ENCODE measurements at regions not wholly inside any gene's neighbourhood (a gene's known extent, or its start where the extent isn't known, plus 50 kb on each side); places are given as distances from the start of the nearest gene placed in this dataset.
A peak's percentile ranks its signal among the peaks of the same experiment; 100 is the strongest.

DNA sequence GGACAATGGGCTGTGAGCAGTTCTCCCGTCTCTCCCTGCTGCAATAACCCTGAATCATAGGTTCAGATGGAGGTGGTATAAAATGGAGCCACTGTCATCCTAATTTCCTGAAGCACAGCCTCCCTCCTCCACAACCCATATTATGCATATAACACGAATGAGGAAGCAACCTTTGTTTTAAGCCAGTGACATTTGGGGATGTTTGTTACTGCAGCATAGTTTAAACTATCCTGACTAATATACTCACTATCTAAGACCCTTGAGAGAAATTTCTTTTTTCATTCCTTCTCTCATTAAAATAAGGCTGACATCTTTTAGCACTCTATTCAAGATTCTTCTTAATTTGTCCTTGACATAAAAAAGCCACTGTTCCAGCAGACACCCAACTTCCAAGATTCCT lies 413.4 kb downstream of the SOX9 start:
- no peak for DNase-seq

DNA sequence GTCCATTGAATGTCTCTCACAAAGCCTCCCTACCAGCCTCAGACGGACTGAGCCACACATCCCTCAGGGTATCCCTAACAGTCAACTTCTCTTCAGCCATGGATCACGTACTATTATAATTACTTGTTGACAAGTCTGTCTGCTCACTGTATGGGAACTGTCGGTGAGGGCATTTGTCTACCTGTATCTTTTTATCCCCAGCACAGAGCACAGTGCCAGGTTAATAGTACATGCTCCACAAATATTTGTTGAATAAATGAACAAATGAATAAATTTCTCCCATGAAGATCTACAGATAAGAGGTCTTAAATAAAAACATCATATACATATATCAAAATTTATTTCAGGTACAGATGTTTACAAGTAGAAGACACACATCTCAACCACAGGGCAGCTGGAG lies 414.0 kb downstream of the SOX9 start:
- no peak for DNase-seq

DNA sequence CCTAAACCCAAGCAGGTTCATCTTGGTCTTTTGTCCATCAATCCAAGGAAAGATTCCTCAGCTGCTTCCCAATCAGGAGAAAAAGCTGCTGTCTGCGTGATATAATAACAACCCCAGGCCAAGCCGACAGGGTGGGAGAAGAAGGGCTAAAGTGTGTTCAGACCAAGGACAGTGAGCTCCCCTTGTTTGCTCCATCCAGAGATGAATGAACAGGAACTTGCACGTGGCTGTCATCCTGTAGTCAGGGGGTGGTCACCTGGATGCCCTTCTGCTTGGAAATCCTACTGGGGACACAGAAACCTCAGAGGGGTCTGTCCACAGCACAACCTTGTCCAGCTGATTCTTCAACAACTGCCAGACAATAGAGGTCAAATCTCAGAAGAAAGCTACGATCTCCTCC lies 414.5 kb downstream of the SOX9 start:
- no peak for DNase-seq

DNA sequence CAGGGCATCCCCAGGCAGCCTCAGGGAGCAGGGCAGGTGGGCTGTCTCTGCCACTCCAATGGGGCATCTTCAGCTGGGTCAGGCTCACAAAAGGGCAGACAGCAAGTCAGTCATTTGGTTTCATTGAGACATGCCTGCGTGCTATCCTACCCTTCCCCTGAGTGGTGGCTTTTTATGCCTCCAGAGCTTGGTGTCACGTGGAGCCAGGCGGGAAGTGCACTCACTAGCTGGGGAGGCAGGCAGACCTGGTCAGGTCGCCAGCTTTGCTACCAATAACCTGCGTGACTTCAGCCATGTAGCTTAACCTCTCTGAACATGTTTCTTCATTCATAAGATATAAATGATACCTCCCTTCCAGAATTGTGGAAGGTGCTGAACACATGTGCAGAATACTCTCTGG lies 415.0 kb downstream of the SOX9 start:
- no peak for DNase-seq

DNA sequence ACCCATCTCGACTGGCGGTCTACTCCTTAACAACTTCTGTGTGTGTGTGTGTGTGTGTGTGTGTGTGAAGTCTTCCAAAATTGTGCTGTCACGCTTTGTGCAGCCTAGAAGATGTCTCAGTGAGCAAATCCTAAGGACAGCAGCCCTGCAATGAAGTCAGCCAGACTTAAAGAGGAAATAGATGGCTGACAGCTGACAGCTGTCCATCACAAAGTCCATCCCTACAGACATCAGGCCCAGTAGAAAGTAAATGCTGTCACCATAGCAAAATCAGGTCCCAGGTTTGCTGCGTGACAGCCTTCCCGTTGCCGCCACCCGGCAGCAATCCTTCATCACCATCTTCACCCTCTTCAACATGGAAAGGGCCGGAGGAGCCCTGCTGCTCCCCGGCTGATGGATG lies 416.0 kb downstream of the SOX9 start:
- no peak for DNase-seq

DNA sequence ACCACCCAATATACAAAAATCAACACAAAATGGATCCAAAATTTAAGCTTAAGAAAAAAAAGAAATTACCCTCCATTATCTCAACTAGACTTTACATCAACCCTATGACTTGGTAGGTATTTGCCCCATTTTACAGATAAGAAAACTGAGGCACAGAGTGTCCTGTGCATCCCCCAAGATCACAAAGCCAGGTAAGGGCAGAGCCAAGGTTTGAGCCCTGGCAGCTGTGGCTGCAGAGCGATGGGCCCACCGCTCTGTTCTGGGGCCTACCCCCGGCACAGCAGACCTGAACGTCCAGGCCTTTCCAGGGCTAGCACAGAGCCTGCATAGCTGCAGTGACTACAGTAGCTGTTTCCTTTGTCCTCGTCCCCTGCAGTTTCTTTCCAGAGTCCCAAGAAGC lies 417.6 kb downstream of the SOX9 start:
- DNase-seq = no peak

DNA sequence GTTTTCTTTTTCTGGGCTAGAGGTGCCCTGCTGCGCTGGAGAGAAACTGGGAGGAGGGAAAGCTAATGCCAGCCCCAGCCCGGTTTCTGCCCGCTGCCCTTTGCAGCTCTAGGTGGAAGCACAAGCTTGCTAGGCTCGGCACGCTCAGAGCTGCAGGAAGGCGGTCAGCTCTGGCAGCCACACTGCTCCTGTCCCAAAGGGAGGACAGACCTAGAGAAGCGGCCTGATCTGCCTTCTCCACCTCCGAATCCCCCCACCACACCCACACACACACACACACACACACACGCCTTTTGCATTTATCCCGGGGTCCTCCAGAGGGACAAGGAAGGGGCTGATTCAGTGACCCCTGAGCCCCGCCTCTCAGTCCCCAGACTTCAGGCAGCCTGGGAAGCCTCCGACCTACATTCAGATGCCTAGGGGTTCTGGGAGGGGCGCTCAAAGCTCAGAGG lies 418.1 kb downstream of the SOX9 start:
- no peak for DNase-seq

DNA sequence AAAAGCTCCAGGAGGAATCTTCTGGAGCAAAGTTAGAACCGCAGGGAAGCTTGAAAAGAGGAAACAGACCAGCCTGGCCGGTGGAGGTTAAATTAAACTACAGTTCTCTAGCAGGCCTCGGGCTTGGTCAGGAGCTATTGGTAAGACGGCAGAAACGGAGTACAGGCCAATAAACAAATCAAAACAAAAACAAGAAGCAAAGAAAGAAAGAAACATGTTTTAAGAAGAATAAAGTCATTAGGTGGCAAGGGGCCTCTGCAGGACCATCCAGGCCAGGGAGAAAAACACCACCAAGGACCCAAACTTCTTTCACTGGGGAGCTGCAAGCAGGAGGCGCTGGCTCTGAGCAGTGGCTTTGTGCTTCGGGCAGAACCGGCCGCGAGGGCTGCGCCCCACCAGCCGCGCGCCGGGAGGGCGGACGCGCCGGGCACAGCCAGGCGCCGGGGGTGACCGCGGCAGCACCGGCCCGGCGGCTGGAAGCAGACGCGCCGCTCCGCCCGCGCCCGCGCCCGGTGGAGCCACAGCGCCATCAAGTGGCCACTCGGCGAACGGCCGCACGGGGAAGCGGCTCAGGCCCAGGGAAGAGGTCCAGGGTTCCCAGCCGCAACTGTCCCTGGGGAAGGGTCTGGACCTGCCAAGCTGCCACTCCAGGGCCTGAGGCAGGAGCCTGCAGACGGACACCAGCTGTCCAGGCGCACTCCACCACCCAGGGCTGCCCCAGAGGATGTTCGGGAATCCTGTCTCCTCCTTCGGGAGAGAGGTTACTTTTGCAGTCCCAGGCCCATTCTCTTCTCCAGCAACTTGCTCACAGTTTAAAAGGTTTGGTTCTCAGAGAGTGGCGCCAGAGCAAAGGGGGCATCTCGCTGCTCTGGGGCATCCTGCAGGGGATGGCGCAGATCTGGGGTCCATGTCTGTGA lies 419.4 kb downstream of the SOX9 start:
- DNase-seq = peak; percentile 19 to 38

DNA sequence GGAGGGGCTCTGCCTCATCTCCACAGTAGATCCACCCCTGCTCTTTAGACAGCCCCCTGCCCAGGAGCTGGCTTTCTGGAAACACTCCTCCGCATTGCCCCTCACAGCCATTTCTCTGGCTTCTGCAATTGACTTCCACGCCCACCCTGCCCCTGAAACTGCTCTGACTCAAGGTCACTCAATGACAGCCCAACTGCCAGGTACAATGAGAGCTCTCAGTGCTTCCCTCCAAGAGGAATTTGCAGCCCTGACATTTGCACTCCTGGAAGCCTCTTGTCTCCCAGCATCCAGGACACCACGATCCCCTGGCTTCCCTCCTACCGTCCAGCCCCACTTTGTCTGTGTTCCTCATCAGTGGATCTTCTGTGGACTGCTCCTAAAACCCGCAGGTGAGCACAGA lies 421.5 kb downstream of the SOX9 start:
- no peak for DNase-seq

DNA sequence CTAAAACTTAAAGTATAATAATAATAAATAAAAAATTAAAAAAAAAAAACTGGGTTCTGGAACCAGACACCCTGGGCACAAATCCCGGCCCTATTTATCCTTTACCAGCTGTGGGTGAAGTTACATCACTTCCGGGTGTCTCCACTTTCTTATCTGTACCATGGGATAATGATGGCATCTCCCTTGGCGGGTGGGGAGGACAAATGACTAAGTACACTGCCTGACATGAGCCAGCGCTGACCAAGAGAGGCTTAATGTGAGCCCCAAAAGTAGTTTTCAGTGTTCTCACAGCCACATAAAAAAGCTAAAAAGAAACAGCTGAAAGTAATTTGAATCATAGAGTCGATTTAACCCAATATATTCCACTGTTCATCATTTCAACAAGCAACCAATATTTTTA lies 424.9 kb downstream of the SOX9 start:
- no peak for DNase-seq

DNA sequence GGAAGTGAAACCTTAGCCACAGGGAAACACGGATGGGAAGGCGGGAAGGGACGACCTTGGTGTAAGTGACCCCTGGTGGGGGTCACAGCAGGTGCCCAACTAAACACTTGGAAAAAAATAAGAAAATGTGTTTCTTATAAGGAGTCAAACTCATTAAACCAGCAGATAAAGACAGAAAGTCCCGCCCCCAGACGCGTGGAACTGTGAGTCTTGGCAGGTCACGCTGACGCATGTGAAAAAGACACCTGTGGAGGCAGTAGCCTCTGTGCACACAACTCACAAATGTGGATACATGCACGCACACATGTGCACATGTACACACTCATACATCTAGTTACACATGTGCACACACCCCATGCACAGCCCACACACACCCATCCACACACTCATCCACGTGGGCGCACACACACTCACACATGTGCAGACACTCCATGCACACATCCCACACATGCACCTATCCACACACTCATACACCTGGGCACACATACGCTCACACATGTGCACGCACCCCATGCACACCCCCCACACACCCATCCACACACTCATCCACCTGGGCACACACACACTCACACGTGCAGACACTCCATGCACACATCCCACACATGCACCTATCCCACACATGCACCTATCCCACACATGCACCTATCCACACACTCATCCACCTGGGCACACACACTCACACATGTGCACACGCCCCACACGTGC lies 432.4 kb downstream of the SOX9 start:
- no peak for DNase-seq

DNA sequence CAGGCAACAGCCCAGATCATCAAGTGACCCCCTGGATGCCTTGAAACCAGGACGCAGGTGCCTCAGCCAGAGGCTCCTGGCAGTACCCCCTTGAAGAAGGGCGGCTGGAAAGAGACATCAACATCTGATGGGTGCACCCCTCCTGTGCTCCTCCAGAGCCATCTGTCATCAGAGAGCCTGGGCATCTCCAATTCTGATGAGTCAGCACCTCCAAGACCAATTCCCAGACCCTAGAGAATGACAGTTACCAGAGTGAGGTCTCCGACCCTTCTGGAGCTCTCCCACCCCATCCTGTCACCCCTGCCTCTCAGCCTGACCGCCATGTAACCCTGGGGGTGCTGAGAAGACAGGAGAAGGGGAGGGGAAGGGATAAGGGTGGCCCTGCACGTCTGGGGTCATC lies 433.7 kb downstream of the SOX9 start:
- DNase-seq = no peak

DNA sequence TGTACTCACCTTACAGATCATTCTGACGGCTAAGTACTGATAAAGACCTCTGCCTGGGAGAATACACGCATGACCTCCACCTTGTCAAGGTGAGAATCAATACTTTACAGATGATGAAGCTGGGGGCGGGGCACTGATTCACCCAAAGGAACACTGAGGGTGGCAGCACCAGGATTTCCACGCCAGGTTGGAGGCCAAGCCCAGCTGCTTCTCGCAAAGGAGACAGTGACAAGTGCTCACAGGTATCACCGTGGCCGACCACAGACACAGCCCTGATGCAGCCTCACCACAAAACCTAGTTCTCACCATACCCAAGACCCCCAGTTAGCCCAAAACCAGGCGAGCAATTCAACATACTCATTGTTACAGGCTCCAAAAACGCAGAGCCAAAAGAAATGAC lies 434.2 kb downstream of the SOX9 start:
- no peak for DNase-seq

DNA sequence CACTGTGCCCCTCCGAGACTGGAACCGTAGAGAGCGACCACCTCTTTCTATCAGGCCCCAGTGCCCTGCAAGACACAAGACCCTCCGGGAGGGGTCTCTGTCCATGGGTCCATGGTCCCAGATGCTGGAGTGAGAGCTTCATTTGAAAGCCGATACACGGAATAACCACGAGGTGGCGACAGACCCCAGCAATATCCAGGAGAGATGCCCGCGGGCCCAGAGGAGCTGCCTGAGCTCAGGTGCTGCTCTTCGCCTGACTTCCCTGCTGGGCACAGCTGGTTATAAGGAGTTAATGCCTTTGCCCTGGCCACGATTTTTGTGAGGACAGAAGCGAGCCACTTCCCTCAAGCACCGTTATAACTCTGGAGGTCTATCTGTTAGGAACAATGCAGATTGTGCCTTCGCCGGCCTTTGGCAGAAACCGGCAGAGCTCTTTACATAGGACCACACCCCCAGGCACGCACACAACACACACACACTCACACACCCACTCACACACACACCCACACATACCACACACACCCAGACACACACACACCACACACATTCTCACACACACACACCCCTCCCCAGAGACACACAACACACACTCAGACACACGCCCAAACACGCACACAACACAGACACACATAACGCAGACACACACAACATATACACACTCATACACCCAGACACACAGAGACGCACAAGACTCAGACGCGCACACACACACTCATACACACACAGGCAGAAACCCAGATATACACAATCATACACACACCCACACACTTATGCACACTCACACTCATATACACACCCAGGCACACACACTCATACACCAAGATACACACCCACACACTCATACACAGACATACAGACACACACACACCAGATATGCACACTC lies 436.4 kb downstream of the SOX9 start:
- peak; percentile 40 to 42 for DNase-seq

DNA sequence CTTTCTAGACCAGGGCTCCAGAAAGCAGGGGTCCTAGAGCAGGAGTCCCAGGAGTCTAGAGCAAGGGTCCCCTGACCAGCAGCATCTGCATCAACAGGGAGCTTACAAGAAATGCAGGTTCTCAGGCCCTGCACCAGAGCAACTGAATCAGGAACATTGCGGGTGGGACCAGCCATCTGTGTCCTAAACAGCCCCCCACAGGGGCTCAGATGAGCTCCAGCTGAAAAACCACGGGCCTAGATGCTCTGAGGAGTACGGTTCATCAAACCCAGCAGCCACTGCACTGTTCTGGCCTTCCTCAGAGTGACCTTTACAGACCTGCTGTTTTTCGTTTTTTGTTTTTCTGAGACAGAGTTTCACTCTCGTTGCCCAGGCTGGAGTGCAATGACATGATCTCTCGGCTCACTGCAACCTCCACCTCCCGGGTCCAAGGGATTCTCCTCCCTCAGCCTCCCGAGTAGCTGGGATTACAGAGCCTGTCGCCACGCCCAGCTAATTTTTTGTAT lies 438.2 kb downstream of the SOX9 start:
- no peak for DNase-seq

DNA sequence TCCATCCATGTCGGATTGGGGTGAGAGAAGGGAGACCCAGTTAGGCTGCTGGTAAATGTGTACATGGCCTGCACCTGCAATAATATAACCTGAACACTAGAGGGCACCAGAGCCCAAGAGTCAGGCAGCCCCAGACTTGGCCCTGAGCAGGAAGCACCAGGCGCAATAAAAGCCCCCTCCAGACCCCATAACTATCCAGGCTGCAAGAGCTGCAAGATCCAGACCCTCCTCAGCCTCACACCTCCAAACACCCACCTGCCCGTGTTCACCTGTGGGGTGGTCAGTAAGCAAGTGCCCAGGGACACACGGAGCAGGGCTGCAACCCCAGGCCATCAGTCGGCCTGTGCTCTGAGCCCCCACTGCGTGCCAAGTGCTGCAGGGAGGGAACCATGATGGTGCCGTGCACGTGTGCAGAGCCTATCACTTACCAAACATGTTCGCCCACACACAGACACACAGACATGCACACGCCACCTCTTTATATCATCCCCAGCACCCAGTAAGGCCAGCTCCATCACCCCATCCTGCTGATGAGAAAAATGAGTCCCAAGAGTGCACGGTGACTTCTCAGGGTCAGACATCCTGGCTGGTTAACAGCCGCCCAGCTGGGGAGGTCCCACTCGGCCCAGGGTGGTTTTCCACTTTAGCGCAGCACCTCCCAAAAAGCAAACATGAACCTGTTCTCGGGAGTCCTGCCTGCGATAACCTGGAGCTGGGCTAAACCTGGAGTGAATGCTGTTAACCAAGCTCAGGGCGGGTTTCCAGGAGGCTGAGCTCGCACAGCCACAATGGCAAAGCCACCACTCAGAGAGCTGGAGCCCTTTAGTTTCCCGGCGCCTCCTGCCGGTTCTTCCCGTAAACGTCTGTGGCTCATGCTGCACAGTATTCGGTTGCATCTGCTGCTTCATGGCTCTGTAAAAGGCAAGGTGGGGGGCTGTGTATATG lies 439.8 kb downstream of the SOX9 start:
- peak; percentile 8 to 29 for DNase-seq

DNA sequence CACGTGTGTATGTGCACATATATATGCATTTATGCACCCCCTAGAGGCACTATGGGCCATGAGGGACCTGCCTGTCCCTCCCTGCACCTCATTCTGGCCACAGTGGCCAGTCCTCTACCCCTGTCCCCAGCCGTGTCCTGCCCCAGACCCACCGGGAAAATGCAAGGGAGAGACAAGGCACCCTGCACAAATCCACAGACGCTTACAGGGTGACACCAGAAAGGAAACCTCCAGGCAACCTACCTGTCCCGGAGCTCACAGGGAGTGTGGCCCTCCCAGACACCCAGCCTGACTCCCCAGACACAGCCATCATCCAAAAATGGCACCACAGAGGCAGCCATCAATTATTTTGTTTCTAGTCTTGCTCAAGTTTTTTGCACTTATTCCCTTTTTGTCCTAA lies 440.4 kb downstream of the SOX9 start:
- no peak for DNase-seq

DNA sequence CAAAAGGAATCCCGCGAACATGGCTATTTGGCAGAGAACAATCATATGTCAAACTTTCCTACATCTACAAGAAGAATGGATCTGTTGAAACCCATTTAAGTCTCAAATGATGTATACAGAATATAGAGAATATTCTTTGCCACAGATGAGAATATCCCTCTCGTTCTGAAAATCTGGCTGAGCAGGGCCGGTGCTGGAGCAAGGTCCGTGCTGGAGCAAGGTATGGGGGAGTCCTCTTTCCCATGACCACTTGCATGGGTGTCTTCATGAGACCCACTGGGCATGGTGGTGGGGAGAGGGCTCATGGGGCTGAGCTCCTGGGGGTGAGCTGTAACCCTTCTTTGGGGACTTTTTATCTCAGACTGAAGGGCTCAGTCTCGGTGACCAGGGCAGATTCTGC lies 440.9 kb downstream of the SOX9 start:
- DNase-seq = no peak

DNA sequence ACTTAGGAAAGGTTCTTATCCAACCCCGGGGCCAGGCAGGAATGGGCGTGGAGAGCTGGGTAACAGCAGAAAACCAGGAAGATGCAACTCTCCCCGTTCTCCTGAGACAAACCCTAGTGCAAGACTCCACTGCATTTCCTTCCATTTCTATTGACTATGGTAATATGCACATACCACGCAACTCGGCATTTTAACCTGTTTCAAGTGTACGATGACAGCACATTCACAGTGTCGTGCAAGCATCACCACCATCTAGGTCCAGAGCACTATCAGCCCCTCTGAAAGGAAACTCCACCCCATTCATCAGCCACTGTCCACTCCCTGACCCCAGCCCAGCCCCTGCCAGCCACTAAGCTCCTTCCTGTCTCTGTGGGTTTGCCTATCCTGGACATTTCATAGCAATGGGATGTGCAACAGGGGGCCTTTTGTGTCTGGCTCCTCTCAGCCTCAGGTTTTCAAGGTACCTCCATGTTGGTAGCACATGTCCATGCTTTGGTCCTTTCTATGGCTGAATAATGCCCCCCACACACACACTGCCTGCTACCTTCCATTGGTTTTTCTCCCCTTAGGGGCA lies 441.9 kb downstream of the SOX9 start:
- DNase-seq = no peak

DNA sequence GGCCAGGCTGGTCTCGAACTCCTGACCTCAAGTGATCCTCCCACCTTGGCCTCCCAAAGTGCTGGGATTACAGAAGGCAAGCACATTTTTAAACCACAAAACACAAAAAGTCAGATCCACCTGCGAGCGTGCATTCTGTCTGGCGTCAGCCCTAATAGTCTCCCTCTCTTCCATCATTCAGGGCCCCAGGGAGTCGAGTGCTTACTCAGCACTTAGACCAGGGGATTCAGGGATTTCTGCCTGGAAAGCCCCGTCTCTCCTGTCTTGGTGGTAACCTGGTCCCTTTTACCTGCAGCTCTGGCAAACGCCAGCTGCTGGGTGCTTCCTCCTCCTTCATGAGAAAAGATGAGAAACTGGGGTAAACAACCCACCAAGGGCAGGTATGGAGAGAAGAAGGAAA lies 443.1 kb downstream of the SOX9 start:
- no peak for DNase-seq

DNA sequence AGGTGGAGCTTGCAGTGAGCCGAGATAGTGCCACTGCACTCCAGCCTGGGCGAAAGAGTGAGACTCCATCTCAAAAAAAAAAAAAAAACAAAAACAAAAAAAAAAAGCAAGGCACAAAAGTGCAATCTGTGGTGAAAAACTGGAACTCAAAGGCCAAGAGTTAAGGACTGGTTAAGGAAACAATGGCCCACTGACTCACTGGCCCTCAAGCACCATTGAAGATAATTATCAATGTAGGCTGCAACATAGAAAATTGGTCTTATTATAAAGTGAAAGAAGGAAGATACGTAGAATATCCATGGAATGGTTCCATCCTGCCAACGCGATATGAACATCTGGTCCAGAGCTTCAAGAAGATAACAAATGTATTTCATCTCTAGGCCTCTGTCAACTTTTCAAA lies 444.2 kb downstream of the SOX9 start:
- no peak for DNase-seq

DNA sequence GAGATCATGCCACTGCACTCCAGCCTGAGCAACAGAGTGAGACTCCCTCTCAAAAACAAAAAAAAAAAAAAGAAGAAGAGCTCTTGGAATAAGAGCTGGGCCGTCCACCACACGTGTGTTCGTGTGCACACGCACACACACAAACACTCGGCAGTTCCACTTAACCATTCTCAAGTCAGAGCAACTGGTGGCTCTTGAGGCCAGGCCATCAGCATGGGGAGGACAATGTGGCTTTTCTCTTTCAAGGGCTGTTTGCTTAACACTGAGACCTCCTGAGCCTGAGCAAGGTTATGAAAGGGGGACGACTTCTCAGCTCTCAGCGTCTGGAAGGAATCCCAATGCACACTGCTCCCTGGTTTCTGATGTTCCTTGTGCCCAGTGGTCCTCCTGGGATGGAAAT lies 444.9 kb downstream of the SOX9 start:
- DNase-seq = no peak

Measured in activated CD4-positive, alpha-beta T cell treated with anti-CD3 and anti-CD28 coated beads, Interleukin-2, amount 50 U/mL, for 4 hours (primary cell).